Mucosa of descending colon (tissue), 3 donors: ENCODE measurements at regions not wholly inside any gene's neighbourhood (a gene's known extent, or its start where the extent isn't known, plus 50 kb on each side); places are given as distances from the start of the nearest gene placed in this dataset.

Experiments
- ATAC-seq: fragments of 200-7000 bp; cut with Tn5 transposase; one replicate; pipeline ENCODE4 v1.9.1; 2020; ENCODE audit warnings: mild to moderate bottlenecking, moderate library complexity
- DNase-seq, 3 donors: peaks; one replicate each; pipeline ENCODE4 v3.0.0-alpha.2; 2020
- H3K36me3 ChIP-seq: fragments of 200-600 bp; one replicate; pipeline ENCODE4 v1.8.0; 2021; ENCODE audit warnings: low read depth, mild to moderate bottlenecking
- H3K4me1 ChIP-seq: fragments of 200-600 bp; one replicate; pipeline ENCODE4 v1.8.0; 2021; ENCODE audit warnings: low read depth, mild to moderate bottlenecking
- H3K4me3 ChIP-seq: fragments of 200-600 bp; one replicate; pipeline ENCODE4 v1.8.0; 2021; ENCODE audit warnings: mild to moderate bottlenecking
- H3K9me3 ChIP-seq: fragments of 200-600 bp; one replicate; pipeline ENCODE4 v1.8.0; 2021; ENCODE audit warnings: mild to moderate bottlenecking
- CTCF ChIP-seq: fragments of 200-600 bp; IDR thresholded peaks from one replicate; pipeline ENCODE4 v1.8.0; 2022; ENCODE audit warnings: antibody characterized with exemption, mild to moderate bottlenecking
- intact Hi-C, 2 donors: fragments of 100-400 bp; cut with DNase I in 1 of 2; cut with micrococcal nuclease in 1 of 2; formaldehyde crosslinking; loops; one replicate each; pipeline versions ENCODE4 v1.11.0 to v1.11.1; 2022; cut with DNase I, micrococcal nuclease
- donor health status: DM: no; HTN: no; CAD: no; lungs with moderate emphysema.
- donor health status: DM: no; HTN: no; CAD: no.
- donor health status: DM: no; HTN: yes; CAD: no.

- Histone ChIP-seq H3K36me3 (no peaks in the 10 kb centered on the region), H3K4me1 (peaks cover 3% of the 10 kb centered on the region), H3K9me3 (no peaks in the 10 kb centered on the region), H3K4me3 (no peak overlapping the region)
- no peak for DNase-seq
- intact Hi-C loops = no loop called here
- ATAC-seq = no peak
- TF ChIP-seq CTCF = no peak
Observed at GRCh38 chr7:152571068-152571467, 104.9 kb downstream of the XRCC2 start.

- no peak for DNase-seq
- ATAC-seq = no peak
- Histone ChIP-seq H3K9me3 (no peaks in the 10 kb centered on the region), H3K4me3 (no peak overlapping the region), H3K36me3 (no peaks in the 10 kb centered on the region), H3K4me1 (no peaks in the 10 kb centered on the region)
- TF ChIP-seq CTCF = no peak
- intact Hi-C loops = no loop called here
Observed at GRCh38 chr7:152568972-152569371, 107.0 kb downstream of the XRCC2 start.

GRCh38 chr7:152565731-152566130 is 110.2 kb downstream of the XRCC2 start:
- Histone ChIP-seq H3K4me1 (no peaks in the 10 kb centered on the region), H3K4me3 (no peak overlapping the region), H3K36me3 (no peaks in the 10 kb centered on the region), H3K9me3 (no peaks in the 10 kb centered on the region)
- intact Hi-C loops = no loop called here
- no peak for TF ChIP-seq CTCF
- DNase-seq = no peak
- ATAC-seq = no peak

GRCh38 chr7:152564656-152565250 is 111.2 kb downstream of the XRCC2 start:
- no peak for ATAC-seq
- no peak for TF ChIP-seq CTCF

GRCh38 chr7:152556013-152556755 is 119.8 kb downstream of the XRCC2 start:
- H3K36me3 ChIP-seq = no peaks in the 10 kb centered on the region
- TF ChIP-seq CTCF = no peak
- ATAC-seq = no peak
- intact Hi-C loops = no loop called here
- DNase-seq = no peak
- H3K4me3 ChIP-seq = no peak overlapping the region
- H3K9me3 ChIP-seq = no peaks in the 10 kb centered on the region
- H3K4me1 ChIP-seq = no peaks in the 10 kb centered on the region

More at GRCh38 chr7:152564656-152565250, 111.2 kb downstream of the XRCC2 start:
- H3K36me3 ChIP-seq = no peaks in the 10 kb centered on the region
- H3K9me3 ChIP-seq = no peaks in the 10 kb centered on the region
- H3K4me3 ChIP-seq = no peak overlapping the region
- no peak for DNase-seq
- intact Hi-C loops = no loop called here
- H3K4me1 ChIP-seq = no peaks in the 10 kb centered on the region
